ENCODE measurements at regions not wholly inside any gene's neighbourhood (a gene's known extent, or its start where the extent isn't known, plus 50 kb on each side); places are given as distances from the start of the nearest gene placed in this dataset.

DNA sequence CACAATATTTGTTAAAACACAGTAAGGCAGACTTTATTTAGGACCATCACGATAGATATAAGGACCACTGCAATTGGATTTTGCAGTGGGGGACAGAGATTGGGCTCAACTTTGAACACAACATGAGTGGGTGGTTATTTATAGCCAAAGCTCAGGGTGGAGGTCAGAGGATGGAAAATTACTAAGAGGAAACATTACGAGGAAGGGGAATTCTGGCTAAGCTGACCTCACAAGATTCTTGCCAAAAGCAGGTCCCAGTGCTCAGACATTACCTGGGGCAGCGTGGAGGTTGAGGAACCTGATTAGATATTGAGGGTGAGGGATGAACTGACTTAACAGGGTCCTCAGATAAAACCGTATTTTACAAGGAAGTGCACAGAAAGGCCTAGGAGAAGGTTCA lies 88.9 kb upstream of the NBEA start:
- Mint-ChIP-seq H3K9me3 (ENCODE audit: unreplicated experiment) (peaks cover 3% of the 10 kb centered on the region), H3K36me3 (ENCODE audit: insufficient read depth, unreplicated experiment) (no peaks in the 10 kb centered on the region), H3K27ac (ENCODE audit: unreplicated experiment) (no peak overlapping the region), H3K4me3 (ENCODE audit: unreplicated experiment) (no peak overlapping the region), H3K27me3 (ENCODE audit: insufficient read depth, unreplicated experiment) (no peaks in the 10 kb centered on the region), H3K4me1 (ENCODE audit: low read depth, unreplicated experiment) (peaks cover 1% of the 10 kb centered on the region)
- H3K27me3 ChIP-seq (replicated peaks; ENCODE audit: control insufficient read depth, insufficient read depth, low read length): no peaks in the 10 kb centered on the region; the same call in 1 of the 2 replicates
- intact Hi-C loops (cut with micrococcal nuclease; ENCODE audit: unreplicated experiment): no loop called here
- no peak for DNase-seq
- ChIA-PET POLR2A (no interaction called here), CTCF (no interaction called here)
- H3K4me3 ChIP-seq (ENCODE audit: low read depth, low read length): no peak overlapping the region
- no peaks in the 10 kb centered on the region for H3K4me1 ChIP-seq
- H3K36me3 ChIP-seq (ENCODE audit: control insufficient read depth, insufficient read depth, low read length): no peaks in the 10 kb centered on the region
- BruUV-seq (replicated peaks): no TSS peak
- no peaks in the 10 kb centered on the region; the same call in 1 of the 2 replicates for H3K9me3 ChIP-seq
- TF ChIP-seq, protein P1, sequence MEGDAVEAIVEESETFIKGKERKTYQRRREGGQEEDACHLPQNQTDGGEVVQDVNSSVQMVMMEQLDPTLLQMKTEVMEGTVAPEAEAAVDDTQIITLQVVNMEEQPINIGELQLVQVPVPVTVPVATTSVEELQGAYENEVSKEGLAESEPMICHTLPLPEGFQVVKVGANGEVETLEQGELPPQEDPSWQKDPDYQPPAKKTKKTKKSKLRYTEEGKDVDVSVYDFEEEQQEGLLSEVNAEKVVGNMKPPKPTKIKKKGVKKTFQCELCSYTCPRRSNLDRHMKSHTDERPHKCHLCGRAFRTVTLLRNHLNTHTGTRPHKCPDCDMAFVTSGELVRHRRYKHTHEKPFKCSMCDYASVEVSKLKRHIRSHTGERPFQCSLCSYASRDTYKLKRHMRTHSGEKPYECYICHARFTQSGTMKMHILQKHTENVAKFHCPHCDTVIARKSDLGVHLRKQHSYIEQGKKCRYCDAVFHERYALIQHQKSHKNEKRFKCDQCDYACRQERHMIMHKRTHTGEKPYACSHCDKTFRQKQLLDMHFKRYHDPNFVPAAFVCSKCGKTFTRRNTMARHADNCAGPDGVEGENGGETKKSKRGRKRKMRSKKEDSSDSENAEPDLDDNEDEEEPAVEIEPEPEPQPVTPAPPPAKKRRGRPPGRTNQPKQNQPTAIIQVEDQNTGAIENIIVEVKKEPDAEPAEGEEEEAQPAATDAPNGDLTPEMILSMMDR (IDR thresholded peaks at IDR 0.05; ENCODE audit: insufficient read depth in 1 of 2, low read depth in 1 of 2, low read length in 1 of 2, severe bottlenecking in 1 of 2, unreplicated experiment in 1 of 2): no peak

DNA sequence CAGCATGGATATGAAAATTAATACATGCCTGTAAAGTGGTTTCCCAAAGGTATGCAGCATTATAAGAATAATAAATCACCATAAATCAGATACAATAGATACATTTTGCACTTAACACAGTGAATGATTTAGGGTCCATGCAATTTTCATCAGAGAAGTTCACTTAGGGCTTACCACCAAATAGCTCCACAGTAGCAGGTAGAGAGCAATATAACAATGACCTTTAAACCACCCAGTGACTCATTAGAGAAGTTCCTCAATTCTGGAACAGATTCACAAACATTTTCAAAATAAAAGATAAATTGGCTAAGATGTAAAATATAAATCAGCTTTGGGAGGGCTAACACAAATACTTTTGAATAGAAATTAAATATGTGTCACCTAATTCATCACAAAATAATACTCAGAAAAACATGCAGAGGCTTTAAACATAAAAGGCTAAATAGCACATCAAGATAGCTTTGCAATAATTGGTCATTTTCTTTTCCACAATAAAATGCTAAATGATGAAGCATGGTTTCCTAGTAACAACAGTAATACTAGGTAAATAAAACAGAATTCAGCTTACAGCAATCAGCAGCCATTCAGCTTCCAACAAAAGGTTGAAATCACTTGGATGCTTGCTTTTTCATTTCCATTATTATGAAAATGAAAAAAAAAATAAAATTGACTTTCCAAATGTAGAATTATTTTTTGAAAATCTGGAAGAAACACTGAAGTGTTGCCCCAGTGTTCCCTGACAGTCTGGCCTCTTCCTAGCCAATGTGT lies 84.3 kb upstream of the NBEA start:
- ChIA-PET CTCF (no interaction called here), POLR2A (no interaction called here)
- Mint-ChIP-seq H3K36me3 (ENCODE audit: insufficient read depth, unreplicated experiment) (no peaks in the 10 kb centered on the region), H3K9me3 (ENCODE audit: unreplicated experiment) (no peaks in the 10 kb centered on the region), H3K4me1 (ENCODE audit: low read depth, unreplicated experiment) (no peaks in the 10 kb centered on the region), H3K4me3 (ENCODE audit: unreplicated experiment) (no peak overlapping the region), H3K27ac (ENCODE audit: unreplicated experiment) (no peak overlapping the region), H3K27me3 (ENCODE audit: insufficient read depth, unreplicated experiment) (no peaks in the 10 kb centered on the region)
- Histone ChIP-seq H3K36me3 (ENCODE audit: control insufficient read depth, insufficient read depth, low read length) (no peaks in the 10 kb centered on the region), H3K9me3 (no peaks in the 10 kb centered on the region; the same call in 1 of the 2 replicates), H3K27me3 (replicated peaks; ENCODE audit: control insufficient read depth, insufficient read depth, low read length) (no peaks in the 10 kb centered on the region), H3K4me1 (no peaks in the 10 kb centered on the region), H3K4me3 (ENCODE audit: low read depth, low read length) (no peak overlapping the region)
- no peak for DNase-seq
- no TSS peak for BruUV-seq (replicated peaks)
- intact Hi-C loops (cut with micrococcal nuclease; ENCODE audit: unreplicated experiment): no loop called here
- TF ChIP-seq, protein P1 (IDR thresholded peaks at IDR 0.05; ENCODE audit: insufficient read depth in 1 of 2, low read depth in 1 of 2, low read length in 1 of 2, severe bottlenecking in 1 of 2, unreplicated experiment in 1 of 2): no peak

DNA sequence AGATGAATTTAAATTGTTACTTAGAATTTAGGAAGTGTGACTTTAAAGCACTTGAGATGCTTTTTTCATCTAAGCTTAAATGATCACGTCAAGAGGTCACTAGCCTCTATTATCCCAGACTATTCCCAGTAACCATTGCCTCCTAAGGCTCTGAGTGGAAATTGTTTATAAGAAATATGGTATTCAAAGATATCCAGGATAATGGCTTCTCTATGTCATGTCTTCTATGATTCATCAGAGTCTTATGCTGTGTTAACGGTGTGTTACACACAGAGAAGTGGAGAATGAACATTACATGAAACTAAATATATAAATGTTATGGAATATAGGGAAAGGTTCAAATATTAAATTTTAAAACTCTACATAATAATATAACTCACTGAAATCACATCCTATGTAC lies 79.8 kb upstream of the NBEA start:
- no peaks in the 10 kb centered on the region for H3K27me3 ChIP-seq (replicated peaks; ENCODE audit: control insufficient read depth, insufficient read depth, low read length)
- TF ChIP-seq, protein P1 (IDR thresholded peaks at IDR 0.05; ENCODE audit: insufficient read depth in 1 of 2, low read depth in 1 of 2, low read length in 1 of 2, severe bottlenecking in 1 of 2, unreplicated experiment in 1 of 2): no peak
- no TSS peak for BruUV-seq (replicated peaks)
- no peaks in the 10 kb centered on the region for H3K36me3 ChIP-seq (ENCODE audit: control insufficient read depth, insufficient read depth, low read length)
- CTCF ChIA-PET: no interaction called here
- intact Hi-C loops (cut with micrococcal nuclease; ENCODE audit: unreplicated experiment): no loop called here
- Mint-ChIP-seq H3K9me3 (ENCODE audit: unreplicated experiment) (no peaks in the 10 kb centered on the region), H3K4me3 (ENCODE audit: unreplicated experiment) (no peak overlapping the region), H3K36me3 (ENCODE audit: insufficient read depth, unreplicated experiment) (no peaks in the 10 kb centered on the region), H3K27me3 (ENCODE audit: insufficient read depth, unreplicated experiment) (no peaks in the 10 kb centered on the region), H3K27ac (ENCODE audit: unreplicated experiment) (no peak overlapping the region), H3K4me1 (ENCODE audit: low read depth, unreplicated experiment) (peaks cover 6% of the 10 kb centered on the region)
- H3K9me3 ChIP-seq: no peaks in the 10 kb centered on the region
- DNase-seq: no peak
- POLR2A ChIA-PET: no interaction called here
- H3K4me1 ChIP-seq: peaks cover 27% of the 10 kb centered on the region
- no peak overlapping the region for H3K4me3 ChIP-seq (ENCODE audit: low read depth, low read length)

All from Caco-2 (cell line).